Superior temporal gyrus (tissue), 1 donor: ENCODE measurements at regions not wholly inside any gene's neighbourhood (a gene's known extent, or its start where the extent isn't known, plus 50 kb on each side); places are given as distances from the start of the nearest gene placed in this dataset.
A peak's percentile ranks its signal among the peaks of the same experiment; 100 is the strongest.

Experiments
- DNase-seq: peaks from one replicate; pipeline ENCODE4 v3.0.0-alpha.2; 2016; ENCODE audit errors: extremely low spot score

- DNase-seq = no peak
These were observed 428.5 kb downstream of the METTL15 start for GRCh38 chr11:28536504-28537267.

- no peak for DNase-seq
These were observed 427.5 kb downstream of the METTL15 start for GRCh38 chr11:28535677-28536076.

- peak; percentile 72 for DNase-seq
These were observed 421.6 kb downstream of the METTL15 start for GRCh38 chr11:28529540-28530410.

- no peak for DNase-seq
These were observed 420.9 kb downstream of the METTL15 start for GRCh38 chr11:28529046-28529445.

GRCh38 chr11:28528217-28528616, 420.0 kb downstream of the METTL15 start:
- no peak for DNase-seq

- no peak for DNase-seq
These were observed 418.2 kb downstream of the METTL15 start for GRCh38 chr11:28526406-28526751.

- DNase-seq = no peak
These were observed 417.6 kb downstream of the METTL15 start for GRCh38 chr11:28525636-28526405.

GRCh38 chr11:28524098-28524497, 415.9 kb downstream of the METTL15 start:
- no peak for DNase-seq

- DNase-seq = no peak
These were observed 412.9 kb downstream of the METTL15 start for GRCh38 chr11:28521075-28521474.

GRCh38 chr11:28520291-28520690, 412.1 kb downstream of the METTL15 start:
- DNase-seq = no peak

GRCh38 chr11:28518825-28519224, 410.6 kb downstream of the METTL15 start:
- DNase-seq = no peak

GRCh38 chr11:28517621-28518020, 409.4 kb downstream of the METTL15 start:
- DNase-seq = no peak

- no peak for DNase-seq
These were observed 406.2 kb downstream of the METTL15 start for GRCh38 chr11:28514391-28514790.

GRCh38 chr11:28512143-28512756, 404.1 kb downstream of the METTL15 start:
- no peak for DNase-seq

- DNase-seq = no peak
These were observed 397.0 kb downstream of the METTL15 start for GRCh38 chr11:28505232-28505631.

GRCh38 chr11:28504555-28505110, 396.4 kb downstream of the METTL15 start:
- no peak for DNase-seq

- no peak for DNase-seq
These were observed 387.1 kb downstream of the METTL15 start for GRCh38 chr11:28495333-28495732.

GRCh38 chr11:28491431-28491830, 383.2 kb downstream of the METTL15 start:
- DNase-seq = no peak

GRCh38 chr11:28490773-28491382, 382.7 kb downstream of the METTL15 start:
- no peak for DNase-seq

GRCh38 chr11:28488336-28488735, 380.1 kb downstream of the METTL15 start:
- no peak for DNase-seq
